HuH-7 (cell line): ENCODE measurements at regions not wholly inside any gene's neighbourhood (a gene's known extent, or its start where the extent isn't known, plus 50 kb on each side); places are given as distances from the start of the nearest gene placed in this dataset.
A peak's percentile ranks its signal among the peaks of the same experiment; 100 is the strongest.
"Not testable (repeated sequence)": the region's sequence is repeated elsewhere in the genome, so short reads cannot be mapped to it uniquely, and the experiment has no call there.

ENCODE experiments used
- DNase-seq: peaks from one replicate; pipeline ENCODE4 v3.0.0; 2011; ENCODE audit warnings: low spot score

DNA sequence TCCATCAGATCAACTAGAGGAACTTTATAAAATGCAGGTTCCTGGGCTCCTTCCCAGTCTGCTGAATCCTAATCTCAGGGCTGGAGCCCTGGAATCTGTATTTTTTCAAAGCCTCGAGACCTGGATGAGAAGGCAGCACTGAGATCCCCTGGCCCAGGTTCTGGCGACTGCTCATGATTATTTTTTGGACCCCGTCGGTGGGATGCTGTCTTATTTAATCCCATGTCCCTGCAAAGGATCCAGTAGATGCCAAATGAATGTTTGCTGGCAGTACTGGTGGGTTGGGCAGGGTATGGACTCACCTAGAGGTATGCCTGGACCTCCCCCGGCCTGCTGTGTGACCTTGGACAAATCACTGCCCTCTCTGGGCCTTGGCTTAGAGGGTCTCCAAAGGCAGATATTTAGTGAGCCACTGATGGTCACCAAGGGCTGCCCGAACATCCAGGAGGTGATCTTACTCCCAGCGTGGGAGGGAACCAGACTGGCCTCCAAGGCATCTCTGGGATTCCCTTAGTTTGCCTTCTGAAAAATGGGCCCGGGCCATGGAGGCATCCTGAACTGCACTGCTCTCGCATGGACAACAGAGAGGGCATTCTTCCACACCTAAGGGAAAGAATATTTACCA, 91.6 kb upstream of the RUNX3 start:
- no peak for DNase-seq

DNA sequence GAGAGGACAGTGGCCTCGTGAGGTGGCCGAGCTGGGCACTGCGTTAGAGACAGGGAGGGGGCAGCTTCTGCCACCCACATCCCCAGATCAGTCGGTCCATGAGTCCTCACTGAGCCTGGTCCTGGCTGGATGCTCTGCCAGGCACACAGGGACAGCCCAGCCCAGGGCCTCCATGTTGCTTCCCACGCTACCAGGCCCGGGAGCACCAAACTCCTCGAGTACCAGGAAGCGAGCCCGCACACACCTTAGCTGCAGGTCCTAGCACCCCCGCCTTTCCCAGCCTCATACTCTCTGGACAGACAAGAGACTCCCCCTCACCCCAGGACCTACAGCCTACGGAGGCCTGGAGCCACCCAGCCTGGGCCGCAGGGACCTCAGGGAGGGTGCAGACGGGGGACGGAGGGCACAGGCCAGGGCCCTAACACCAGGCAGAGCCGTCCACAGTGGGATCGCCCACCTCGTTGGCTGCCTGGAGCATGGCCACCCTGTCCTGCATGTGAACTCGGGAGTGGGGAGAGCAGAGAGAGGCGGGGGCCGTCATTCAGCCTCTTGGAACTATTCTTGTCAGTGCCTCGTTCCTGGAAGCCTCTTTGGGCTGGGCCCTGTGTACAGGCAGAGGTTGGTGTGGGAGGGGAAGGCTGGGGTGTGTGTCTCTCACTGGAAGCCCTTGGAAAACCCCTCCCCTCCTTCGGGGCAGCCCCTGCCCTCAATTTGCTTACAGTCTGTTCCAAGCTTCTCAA, 90.9 kb upstream of the RUNX3 start:
- DNase-seq = no peak

DNA sequence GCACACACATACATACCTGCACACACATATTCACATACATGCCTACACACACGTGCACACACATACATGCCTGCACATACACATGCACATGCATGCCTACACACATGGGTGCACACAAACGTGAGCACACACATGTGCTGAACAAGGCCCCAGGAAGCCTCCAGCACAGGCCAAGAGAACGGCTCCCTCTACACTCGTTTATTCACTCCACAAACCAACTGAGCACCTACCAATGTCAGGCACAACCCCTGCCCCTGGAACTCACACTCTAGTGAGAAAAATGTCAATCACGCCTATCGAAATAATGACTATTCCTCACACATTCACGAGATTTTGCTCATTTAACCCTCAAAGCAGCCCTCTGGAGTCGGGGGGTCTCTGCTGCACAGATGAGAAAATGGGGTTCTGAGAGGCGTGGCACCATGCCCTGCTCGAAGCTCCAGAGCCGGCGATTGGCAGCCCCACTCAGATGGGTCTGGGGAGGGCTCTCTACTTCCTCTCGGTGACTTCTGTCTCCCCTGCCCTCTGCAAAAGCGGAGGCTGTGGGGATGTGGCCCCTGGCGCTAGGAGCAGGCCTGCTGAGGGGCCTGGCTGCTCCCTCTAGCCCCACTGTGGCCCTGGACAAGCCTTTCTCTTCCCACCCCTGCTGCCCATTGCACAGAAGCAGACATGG, 90.2 kb upstream of the RUNX3 start:
- no peak for DNase-seq

DNA sequence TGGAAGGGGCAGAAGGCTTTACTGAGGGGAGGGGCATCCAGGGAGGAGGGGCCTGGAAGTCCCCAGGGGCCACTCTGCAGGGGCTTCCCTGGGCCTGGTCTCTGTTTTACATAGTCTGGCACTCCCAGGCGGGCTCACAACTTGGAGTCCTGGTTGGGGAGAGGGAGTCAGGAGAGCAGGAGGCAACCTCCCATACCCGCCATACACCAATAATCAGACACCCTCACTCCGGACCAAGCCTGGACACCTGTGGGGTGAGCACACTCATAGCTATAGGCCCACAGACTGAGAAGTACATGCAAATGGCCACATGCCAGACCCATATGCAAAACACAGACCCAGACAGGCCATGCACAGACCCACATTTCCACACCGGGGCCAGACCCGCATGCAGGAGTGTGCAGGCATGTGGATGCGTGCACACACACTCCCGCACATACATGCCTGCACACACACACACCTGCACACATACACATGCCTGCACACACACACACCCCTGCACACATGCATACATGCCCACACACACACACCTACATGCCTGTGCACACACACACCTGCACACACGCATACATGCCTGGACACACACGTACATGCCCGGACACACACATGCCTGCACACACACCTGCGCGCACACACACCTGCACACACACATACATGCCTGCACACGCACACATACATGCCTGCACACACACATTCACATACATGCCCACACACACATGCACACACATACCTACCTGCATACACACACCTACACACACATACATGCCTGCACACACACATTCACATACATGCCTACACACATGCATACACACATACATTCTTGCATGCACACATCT, 89.5 kb upstream of the RUNX3 start:
- no peak for DNase-seq

DNA sequence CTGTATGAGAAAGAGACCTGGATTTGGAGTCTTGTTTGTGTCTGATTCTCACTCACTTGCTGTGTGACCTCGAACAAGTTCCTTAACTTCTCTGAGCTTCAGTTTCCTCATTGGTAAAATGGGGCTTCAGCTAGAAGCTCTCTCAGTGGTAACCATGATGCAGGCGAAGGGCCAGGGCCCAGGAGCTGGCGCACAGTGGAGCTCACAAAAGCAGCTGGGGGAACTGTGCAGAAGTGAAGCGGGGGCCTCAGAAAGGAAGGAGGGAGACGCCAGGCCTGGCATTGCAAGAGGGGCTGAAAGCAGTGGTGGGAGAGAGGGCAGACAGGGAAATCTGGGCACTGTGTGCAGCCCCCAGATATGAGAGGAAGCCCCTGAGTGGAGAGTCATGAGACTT, 88.9 kb upstream of the RUNX3 start:
- no peak for DNase-seq

DNA sequence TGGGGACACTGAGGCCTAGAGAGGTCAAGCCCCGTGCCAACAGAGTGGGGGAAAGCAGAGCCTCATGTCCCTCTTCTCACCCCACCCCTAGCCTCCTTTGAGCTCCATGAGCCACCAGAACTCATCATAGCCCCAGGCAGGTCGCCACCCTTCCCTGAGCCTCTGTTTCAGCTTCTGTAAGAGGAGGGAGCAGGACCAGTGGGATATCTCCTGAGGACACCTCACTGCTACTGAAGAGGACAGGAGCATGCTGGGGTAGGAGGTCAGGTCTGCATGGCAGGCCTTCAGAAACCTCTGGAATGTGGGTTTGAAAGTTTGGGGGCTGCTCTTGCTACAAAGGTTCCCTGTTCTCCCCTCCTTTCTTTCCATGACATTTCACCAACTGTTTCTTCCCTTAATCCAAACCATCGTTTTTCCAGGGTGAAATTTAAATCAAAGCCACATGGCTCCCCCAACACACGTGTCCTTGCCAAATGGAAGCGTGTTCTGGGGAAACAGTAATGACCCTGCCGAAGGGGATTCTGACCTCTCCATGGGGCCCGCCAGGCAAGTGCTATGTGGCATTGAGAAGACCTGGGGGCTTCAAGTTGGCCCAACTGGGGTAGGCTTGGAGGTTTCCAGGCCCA, 88.1 kb upstream of the RUNX3 start:
- DNase-seq = no peak

DNA sequence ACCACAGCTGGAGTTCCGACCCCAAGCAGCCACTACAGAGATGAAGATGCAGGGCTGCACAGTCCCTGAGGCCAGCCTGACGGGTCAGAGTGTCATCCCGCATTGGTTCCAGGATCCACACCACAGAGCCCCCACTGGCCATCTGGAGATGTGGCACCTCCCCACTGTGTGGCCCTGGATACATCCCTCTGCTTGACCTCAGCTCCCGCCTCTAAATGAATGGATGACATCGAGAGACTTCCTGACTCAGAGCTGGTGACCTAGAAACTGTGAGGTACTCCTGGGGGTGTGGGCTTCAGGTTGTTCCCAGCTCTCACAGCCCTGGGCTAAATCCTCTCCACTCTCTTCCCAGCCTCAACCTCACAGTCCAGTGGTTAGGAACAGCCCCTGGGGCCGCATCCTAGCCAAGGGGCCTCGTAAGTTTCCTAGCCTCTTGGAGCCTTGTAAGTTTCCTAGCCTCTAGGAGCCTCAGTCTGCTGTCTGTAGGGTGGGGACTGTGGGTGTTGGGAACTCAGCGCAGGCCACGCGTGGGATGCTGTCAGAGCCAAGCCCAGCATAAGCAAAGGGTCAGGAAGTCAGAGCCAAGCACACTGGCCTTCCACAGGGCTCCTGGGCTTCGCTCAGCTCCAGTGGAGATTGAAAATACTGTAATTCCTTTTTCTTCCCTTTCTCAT, 87.5 kb upstream of the RUNX3 start:
- DNase-seq = no peak

DNA sequence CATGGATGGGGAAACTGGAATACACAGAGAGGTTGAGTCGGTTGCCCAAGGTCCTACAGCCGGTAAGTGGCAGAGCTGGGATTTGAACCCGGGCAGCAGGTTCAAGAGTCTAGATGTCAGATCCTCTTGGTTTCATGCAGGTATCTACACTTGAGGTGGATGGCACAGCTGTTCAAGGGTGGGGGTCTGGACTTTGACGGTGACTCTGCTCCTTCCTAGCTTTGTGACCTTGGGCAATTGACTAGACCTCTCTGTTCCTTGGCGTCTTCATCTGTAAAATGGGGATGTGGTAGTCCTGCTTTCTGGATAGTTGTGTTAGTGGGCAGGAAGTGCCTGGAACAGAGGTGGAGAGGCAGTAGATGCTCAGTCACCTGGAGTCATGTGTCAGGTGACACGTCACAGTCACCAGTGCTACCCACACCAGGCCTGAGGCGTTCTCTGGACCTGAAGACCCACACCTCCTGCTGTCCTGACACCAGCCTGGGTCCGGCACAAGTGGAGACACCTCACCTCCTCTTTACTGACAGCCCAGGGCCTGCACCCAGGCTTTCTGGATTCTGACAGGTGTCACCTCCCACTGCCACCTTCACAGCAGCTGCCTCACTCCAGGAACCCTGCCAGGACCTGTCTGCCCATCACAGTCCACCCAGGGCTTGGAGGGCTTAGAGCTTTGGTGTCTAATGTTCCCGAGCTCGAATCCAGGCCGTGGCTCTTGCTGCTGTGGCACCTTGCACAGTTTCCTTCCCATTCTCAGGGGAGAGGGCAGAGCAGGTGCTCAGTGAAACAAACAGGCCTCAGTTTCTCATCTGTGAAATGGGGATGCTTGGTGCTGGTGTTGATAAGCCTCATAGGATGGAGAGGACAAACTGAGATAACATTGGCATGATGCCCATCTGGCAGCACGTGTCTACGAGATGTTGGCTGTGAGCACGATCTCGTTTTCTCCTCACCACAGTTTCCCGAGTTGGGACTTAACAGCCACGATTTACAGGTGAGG, 83.2 kb upstream of the RUNX3 start:
- no peak for DNase-seq

DNA sequence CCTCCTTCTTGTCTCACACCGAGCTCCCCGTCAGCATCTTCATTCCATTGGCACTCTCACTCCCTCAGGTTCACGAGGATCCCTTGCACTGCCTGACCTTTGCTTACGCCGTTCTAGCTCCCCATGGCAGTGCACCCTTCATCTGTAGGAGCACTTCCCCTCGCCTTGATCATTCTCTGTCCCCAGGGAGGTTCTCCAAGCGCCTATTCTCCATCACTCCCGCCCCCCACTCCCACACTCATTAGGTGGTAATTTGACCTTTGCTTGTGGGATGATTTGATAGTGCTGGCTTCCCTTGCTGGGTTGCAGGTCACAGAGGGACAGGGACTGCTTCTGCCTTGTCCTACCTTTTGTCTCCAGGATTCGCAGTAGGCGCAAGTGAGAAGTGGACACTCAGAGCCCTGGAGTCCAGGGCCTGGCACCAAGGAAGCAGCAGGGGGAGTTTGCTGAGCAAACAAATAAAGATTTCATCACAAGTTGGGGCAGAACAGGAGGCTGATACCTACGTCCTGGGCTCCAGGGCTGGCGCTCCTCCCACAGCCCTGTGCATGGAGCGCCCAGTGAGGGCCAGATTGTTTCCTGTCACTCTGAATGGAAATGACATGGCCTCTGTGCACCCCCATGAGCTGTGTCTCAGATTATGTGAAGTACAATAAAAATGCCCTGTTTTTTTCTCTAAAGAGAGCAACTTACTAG, 82.0 kb upstream of the RUNX3 start:
- DNase-seq = peak; percentile 23

DNA sequence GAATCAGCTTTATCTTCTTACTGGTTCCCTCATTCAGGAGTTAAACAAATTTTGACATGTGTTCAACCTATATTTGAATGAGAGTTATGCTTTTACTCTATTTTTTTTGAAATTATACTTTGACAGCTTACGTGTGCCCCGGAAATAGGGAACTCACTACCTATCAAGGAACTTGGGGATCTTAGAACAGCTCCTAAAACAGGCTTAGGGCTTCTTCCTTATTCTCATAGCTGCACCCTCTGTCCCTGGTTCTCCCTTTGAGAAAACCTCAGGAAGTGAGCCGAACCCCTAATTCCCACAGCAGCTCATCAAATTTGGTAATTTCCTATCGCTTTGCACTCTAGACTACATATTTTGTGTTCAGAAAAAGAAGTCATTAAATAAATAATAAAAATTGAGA, 81.2 kb upstream of the RUNX3 start:
- DNase-seq = no peak

DNA sequence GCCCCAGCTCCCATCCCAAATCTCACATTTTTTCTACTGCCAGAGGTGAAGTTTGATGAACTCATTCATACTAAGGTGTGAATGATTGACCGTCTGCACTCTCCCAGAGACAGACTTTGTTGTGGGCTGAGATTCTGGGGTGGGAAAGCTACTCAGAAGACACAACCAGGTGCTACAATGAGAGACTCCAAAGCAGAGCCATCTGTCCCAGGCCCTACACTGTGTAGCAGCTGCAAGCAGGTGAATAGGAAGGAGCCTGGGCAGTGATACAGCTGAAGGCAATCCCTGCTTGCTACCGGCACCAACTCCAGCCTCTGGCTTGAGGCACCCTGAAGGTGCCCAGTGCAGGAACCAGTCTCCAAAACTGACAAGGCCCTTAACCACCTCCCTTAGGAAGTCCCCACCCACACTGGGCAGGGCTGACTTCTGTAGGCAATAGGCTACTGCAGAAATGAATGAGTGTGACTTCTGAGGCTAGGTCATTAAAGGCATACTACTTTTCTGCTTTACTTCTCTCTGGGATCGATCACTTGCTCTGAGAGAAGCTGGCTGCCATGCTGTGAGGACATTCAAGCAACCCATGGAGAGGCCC, 79.7 kb upstream of the RUNX3 start:
- no peak for DNase-seq

DNA sequence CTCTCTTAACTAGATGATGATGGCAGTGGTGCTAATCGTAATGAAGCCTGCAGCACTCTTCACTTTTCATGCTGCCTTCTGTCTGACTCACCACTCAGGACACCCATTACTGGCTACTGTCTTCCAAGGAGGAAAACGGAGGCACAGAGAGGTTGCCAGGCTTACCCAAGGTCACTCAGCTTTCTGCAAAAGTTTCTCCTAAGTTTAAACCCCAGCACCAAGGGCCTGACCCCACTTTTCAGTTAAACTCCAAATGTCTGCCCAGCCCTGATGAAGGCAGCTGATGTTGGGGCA, 78.1 kb upstream of the RUNX3 start:
- no peak for DNase-seq

DNA sequence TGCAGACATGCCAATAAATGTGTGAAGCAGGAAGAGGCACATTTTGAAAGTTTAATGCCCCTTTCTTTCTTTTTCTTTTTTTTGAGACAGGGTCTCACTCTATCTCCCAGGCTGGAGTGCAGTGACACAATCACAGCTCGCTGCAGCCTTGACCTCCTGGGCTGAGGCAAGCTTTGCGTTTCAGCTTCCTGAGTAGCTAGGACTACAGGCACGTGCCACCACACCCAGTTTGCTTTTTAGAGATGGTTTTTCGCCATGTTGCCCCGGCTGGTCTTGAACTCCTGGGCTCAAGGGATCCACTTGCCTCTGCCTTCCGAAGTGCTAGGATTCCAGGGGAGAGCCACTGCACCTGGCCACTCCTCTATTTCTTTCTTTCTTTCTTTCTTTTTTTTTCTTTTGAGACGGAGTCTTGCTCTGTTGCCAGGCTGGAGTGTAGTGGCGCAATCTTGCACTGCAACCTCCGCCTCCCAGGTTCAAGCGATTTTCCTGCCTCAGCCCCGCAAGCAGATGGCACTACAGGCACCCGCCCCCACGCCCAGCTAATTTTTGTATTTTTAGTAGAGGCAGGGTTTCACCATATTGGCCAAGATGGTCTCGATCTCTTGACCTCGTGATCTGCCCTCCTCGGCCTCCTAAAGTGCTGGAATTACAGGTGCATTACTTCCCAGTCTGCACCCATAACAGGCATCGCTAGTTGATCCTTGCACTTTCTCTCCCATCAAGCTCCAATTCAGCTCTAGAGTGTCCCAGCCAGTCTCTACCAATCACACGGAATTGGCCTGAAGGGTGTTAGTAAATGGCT, 77.5 kb upstream of the RUNX3 start:
- DNase-seq = not testable (repeated sequence)

DNA sequence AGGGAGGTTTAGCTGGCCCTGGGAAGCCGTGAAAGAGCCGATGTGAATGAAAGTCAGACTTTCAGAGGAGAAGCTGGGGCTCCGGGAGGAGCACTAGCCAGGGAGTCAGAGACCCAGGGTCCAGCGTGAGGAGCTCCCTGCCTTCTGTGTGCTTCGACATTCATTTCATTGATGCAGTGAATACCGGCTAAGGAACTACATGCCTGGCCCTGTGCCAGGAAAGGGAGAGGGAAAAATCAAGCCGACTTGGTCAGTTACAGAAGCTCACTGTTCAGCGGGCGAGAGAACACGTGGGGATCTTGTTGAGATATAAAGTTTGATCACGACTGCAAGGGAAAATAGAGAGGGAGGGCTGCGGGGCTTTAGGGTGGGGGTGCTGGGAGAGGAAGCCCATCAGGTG, 76.7 kb upstream of the RUNX3 start:
- DNase-seq = no peak

DNA sequence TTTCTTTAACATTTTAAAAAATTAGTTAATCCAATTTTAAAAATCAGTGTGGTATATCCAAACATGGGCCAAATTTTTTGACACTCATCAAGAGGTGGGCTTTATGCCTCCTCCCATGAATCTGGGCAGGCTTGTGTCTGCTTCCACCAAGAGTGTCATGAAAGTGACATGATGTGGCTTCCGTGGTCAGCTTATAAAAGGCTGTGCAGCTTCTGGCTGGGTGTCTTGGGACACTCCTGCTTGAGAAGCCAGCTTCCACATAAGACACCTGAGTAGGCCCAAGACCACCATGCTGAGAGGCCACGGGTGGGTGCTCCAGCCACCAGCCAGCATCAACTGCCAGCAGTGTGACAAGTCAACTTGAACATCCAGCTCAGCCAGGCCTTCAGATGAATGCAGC, 74.3 kb upstream of the RUNX3 start:
- DNase-seq = no peak

DNA sequence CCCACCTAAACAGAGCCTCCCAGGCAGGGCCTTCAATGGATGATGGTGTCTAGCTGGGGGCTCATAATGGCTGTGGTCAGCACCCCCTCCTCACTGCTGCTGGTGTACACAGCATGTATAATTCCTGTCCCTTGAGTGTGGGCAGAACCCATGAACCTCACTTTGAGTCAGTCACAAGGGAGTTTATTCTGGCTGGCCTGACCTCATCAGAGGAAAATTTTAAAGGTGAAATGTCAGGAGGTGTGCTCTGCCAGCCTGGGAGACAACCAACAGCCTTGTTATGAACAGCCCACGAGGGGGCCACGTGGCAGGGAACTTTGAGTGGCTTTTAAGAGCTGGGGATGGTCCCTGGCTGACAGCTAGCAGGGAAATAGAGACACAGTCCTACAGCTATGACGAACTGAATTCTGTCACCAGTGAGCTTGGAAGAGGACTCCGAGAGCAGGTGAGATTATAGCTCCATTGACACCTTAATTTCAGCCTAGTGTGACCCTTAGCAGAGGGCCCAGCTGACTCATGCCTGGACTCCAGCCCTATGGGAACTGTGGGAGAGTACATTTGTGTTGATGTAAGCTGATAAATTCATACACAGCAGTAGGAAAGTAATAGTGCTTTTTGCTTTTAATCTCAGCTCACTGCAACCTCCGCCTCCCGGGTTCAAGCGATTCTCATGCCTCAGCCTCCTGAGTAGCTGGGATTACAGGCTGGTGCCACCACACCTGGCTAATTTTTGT, 73.5 kb upstream of the RUNX3 start:
- no peak for DNase-seq

DNA sequence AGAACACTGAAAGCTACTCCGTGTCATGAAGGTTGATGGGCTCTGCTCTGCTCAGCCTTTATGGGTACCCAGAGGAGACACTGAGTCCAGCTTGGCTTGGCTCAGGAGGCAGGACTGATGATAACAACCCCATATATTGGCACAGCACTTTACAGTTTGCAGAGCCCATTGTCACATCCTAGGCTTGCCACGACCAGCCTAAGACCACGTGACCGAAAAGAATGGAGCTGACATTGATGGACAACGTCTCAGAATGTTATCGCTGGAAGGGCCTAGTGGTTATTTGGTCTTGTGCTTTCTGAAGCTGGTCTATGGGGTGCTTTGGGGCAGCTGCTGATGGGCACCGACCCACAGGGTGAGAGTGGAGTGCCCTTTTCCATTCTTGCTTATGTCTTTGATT, 72.9 kb upstream of the RUNX3 start:
- DNase-seq = no peak
